Left hindlimb (tissue), 1 donor: ENCODE measurements at regions not wholly inside any gene's neighbourhood (a gene's known extent, or its start where the extent isn't known, plus 50 kb on each side); places are given as distances from the start of the nearest gene placed in this dataset.

Source experiments
- DNase-seq: peaks from one replicate; pipeline ENCODE4 v3.0.0-alpha.2; 2018

DNA sequence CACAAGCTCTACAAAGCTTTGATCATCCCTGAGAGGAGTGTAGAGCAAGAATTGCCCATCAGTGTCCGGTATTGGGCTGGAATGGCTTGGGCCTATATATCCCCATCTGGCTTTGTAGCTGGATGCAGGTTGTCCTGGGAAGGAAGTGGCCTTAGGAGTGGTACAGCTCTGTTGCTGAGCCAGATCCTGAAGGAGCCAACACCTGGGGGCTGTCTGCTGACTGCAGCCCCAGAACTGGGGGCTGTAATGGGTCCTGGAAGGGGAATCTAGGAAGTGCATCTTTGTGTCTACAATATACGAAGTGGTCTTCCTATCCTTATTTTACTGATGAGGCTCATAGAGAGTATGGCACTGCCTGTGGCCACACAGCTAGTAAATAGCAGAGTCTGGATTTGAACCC, 145.9 kb downstream of the CDC5L start:
- DNase-seq, result no peak

DNA sequence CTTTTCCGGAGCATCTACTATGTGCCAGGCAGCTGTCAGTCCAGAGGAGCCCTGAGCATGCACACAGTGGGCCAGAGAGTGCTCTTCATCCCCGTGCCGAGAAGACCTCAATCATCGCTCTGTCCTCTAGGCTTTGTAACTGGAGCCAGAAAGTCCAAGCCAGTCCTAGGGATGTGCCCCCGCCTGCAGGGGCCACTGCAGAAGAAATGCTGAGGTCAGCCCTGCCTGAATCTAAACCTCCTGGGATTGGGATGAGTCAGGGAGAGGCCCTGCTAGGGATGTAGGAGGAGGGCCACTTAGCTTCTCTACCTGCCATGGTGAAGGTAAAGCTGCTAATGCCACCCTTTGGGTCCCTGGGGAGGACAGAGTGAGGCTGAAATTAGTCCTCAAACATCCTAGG, 146.8 kb downstream of the CDC5L start:
- no peak for DNase-seq

DNA sequence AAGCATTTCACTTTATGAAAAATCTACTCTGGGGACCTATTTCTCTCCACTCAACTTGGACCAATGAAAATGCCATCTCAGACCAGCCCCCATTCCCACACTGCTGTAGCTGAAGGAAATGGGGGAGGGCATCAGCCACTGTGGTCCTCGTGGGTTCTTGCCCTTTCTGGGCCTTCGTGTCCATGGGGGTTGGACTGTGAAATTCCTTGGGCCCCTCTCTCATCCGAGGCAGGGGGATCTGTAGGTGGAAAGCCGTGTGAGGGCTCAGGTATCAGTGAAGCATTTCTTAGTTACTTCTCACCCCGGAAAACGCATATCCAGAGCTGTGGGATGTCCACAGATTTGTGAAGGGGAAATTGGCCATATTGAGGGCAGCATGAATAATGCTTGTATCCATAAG, 147.9 kb downstream of the CDC5L start:
- DNase-seq, result no peak

- no peak for DNase-seq
These were observed 148.5 kb downstream of the CDC5L start for GRCh38 chr6:44535967-44536366.

- no peak for DNase-seq
These were observed 150.0 kb downstream of the CDC5L start for GRCh38 chr6:44537306-44538049.

DNA sequence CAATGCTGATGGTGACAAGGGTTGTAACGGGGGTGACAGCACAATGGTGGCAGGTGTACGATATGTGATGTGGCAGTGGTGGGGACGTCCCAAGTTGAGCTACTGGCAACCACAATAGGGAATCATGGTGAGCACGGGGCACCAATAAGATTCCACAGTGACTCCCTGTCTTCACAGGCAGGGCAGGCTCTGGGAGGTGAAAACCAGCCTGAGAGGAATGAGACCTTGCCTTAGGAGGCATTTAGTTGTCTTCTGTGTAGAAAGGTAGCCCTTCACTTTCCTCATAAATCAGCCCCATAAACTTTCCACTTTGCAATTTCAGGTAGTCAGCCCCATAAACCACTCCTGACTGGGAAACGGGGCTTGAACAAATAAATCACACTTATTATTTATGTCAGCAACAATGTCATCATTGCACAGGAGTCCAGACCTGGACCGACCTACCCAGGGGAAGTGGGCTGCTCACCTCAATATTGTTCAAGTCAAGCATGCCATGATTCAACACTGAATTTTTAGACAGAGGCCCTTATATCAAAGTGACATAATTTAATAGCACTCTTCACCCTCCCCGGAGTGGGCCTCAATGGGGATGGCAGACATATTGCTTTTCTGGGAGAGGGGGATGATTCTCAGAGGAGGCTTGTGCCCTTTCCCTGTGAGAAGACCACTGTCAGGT, 150.8 kb downstream of the CDC5L start:
- no peak for DNase-seq

- DNase-seq, result no peak
These were observed 151.3 kb downstream of the CDC5L start for GRCh38 chr6:44538807-44539201.

DNA sequence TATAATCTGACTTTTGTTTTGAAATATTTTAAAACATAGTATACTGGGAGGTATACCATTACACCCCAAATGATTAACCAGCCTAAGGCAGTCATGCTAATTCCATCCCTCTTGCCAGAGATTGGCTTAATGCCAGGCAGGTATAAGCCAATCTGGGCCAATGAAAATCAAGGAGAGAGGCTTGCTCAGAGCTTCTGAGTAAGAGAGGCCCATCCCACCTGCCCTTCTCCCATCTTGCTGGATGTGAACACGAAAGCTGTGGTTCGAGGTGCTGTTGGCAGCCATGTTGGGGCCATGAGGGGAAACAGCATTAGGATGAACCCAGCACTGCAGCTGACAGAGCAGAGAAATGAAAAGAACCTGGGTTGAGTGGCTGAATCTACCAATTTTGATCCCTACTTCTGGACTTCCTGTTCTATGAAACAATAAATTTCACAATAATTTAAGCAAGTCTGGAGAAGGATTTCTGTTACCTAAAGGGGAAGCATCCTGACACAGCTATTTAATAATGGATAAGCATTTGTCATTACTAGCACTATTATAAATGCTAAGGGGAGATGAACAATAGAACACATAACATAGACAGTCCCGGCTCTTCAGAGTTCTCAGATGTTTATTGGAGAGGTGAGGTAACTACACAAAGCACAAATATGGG, 152.3 kb downstream of the CDC5L start:
- DNase-seq, result no peak

GRCh38 chr6:44540881-44541280, 153.4 kb downstream of the CDC5L start:
- DNase-seq, result no peak

- no peak for DNase-seq
These were observed 155.1 kb downstream of the CDC5L start for GRCh38 chr6:44542401-44543116.

- no peak for DNase-seq
These were observed 156.2 kb downstream of the CDC5L start for GRCh38 chr6:44543664-44544063.

- DNase-seq, result no peak
These were observed 157.7 kb downstream of the CDC5L start for GRCh38 chr6:44545224-44545623.

GRCh38 chr6:44548319-44548718, 160.8 kb downstream of the CDC5L start:
- DNase-seq, result no peak

GRCh38 chr6:44549516-44549915, 162.0 kb downstream of the CDC5L start:
- no peak for DNase-seq

DNA sequence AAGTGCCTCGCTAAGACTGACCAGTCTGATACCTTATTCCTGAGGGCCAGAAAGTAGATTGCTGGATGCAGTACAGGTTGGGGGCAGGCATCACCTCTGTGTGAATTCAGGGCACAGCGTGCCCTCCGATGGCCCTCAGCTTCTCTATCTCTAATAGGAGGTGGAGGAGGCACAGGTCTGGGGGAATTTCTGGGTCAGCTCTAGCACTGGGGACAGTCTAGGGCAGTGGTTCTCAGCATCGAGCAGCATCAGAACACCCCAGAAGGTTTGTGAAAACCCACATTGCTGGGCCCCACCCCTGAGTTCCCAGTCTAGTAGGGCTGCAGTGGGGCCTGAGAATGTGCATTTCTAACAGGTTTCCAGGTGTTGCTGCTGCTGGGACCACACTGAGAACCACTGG, 166.7 kb downstream of the CDC5L start:
- no peak for DNase-seq

DNA sequence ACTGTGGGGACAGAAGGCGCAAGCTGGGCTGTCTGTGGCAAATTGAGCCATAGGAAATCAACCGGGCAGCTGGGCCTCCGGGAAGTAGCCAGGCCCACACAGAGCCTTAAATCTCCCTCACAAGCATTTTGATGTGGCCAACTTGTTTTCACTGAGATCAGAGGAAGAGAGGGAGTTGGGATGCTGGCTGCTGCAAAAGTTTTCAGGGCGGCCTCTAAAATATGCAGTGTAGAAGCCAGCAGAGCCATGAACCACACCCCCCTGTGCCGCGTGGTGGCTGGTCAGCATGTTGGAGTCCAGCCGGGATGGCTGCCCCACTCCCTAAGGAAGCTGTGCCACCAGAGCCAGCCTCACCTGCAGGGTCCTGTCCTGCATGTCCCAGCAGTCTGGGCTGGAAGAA, 167.4 kb downstream of the CDC5L start:
- DNase-seq, result no peak

- no peak for DNase-seq
These were observed 168.5 kb downstream of the CDC5L start for GRCh38 chr6:44556046-44556445.

DNA sequence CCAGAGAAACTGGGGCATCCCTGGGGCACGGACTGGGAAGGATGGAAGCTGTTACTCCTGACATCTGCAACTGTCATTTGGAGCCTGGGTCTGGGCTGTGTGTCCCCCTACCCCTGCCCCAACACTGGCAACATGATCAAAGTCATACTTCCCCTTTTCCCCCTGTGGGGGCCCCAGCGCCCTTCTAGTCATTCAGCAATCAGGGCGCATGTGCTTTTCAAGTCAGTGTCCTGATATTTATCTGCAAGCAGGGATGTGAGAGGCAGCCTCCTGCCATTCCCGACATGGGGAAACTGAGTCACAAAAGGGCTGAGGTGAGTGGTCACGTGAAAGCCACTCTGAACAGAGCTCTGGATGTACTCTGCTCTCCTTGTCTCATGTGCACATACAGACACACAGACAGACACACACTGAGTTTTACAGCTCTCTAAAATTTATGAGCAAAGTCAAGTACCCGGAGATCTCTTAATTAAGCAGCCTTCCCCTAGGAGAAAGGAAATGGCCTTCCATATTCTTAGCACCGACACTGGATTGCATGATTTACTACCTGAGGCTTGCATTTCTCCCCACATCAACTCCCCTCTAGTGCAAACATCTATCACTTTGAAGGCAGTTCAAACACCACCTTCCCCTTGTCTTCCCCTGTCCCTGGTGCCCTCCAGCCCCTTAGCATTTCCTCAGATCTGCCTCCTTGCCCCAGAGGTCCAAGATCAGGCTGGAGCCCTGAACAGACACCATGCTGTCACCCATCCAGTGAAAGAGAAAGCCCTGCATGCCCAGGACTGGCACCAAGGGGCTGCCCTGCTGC, 170.7 kb downstream of the CDC5L start:
- DNase-seq, result no peak

DNA sequence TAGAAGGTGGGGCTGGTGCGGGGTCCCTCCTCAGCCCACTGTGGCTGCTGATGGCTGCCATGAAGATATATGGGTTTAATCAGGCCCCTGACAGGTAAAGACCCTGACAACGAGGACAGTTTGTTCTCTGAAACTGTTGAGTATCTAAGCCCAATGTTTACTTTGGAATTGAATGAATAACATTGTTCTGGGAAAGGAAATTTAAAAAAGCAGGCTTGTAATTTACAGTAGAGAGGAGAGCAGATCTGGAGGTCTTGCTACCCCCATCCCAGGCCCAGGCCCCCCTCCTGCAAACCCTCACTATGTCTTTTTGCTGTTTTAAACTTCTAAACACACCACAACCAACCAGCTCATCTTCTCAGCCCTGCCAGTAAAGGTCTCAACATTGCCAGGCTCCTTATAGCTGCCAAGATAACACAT, 171.3 kb downstream of the CDC5L start:
- peak; percentile 69 for DNase-seq

- DNase-seq, result no peak
These were observed 172.2 kb downstream of the CDC5L start for GRCh38 chr6:44559486-44560270.

DNA sequence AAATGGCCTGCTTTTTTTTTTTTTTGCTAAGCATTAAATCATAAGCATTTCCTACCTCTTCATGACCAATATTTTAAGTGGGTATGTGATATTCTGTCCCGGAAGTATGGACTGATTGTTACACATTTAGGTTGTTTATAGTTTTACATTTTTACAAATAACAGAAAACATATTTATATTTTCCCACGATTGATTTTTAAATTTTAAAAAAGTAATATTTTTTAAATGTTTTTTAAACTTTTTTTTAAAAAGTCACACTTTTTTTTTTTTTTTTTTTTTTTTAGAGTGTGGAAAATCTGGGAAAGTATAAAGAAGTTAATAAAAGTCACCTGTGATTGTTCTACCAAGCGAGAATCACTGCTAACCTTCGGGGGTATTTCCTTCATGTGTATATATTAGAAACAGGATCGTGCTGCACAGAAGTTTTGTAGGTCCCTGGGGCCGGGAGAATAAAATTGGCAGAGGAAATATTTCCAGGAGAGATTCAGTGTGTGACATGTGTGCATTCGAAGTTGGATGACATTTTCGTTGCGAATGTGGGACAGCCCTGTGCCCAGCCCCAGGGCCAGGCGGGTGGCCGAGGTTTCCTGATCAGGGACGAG, 173.1 kb downstream of the CDC5L start:
- DNase-seq, result no peak
